NT2/D1 (cell line): ENCODE measurements at regions not wholly inside any gene's neighbourhood (a gene's known extent, or its start where the extent isn't known, plus 50 kb on each side); places are given as distances from the start of the nearest gene placed in this dataset.

Experiments used
- SUZ12 ChIP-seq: IDR thresholded peaks from 2 replicates; pipeline ENCODE4 v1.6.1; 2011; ENCODE audit not compliant: insufficient read length, insufficient read depth; ENCODE audit errors: extremely low read depth
- YY1 ChIP-seq: IDR thresholded peaks from 2 replicates; pipeline ENCODE4 v1.6.1; 2011; ENCODE audit not compliant: insufficient read length, insufficient read depth
- ZNF274 ChIP-seq: IDR thresholded peaks from 2 replicates; pipeline ENCODE4 v1.6.1; 2011; ENCODE audit warnings: mild to moderate bottlenecking, low read depth, low read length

GRCh38 chr12:19904819-19905218 lies 463.5 kb upstream of the PDE3A start:
- TF ChIP-seq YY1: no peak
- TF ChIP-seq SUZ12: no peak
- TF ChIP-seq ZNF274: no peak
